IPS DF 4.7 (cell line): ENCODE measurements at regions not wholly inside any gene's neighbourhood (a gene's known extent, or its start where the extent isn't known, plus 50 kb on each side); places are given as distances from the start of the nearest gene placed in this dataset.
"Not testable (repeated sequence)": the region's sequence is repeated elsewhere in the genome, so short reads cannot be mapped to it uniquely, and the experiment has no call there.

Source experiments
- DNase-seq: peaks from one replicate; pipeline ENCODE4 v3.0.0-alpha.2; 2013; ENCODE audit warnings: low spot score; ENCODE audit errors: extremely low read depth

DNA sequence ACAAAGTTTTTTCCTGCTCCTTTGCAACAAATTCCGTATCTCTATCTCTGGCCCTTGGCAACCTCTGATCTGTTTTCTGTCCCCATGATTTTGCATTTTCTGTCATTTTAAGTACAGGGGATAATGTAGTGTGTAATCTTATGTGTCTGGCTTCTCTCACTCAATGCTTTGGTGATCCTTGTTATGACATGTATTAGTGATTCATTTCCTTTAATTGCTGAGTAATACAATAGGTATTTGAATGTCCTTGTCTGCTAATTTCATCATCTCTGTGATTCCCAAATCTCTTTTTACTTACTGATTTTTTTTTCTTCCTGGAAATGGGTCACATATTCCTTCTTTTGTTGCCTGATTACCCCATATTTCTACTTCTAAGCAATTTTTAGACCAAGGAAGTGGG, 1538.6 kb upstream of the PCDH10 start:
- not testable (repeated sequence) for DNase-seq

DNA sequence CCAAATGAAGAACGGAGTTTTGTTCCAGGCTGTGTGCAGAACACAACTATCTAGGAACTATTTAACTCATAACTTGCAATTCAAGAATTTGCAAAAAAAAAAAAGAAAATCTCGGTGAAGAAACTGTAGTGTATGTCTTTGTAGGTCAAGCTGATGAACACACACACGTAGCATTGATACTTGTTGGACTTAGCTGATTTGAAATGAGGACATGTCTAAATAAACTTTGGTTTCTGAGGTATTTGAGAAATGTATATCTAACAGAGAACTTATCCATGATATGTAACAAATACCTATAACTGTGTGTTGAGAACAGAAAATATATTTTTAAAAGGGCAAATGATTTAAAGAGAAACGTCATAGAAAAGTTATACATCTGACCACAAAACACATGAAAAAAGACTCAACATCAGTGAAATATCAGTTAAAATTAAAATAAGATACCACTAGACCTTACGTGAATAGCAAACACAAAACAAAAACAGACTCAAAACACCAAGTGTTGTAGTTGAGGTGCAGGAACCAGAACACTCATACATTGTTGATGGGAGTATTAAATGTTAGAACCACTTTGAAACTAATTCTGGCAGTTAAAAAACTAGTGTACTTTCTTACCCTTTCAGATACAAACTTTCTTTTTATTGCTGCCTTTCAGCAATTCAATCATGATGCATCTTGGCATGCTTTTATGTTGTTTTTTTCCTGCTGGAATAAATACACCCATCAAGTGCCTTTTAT, 1535.8 kb upstream of the PCDH10 start:
- no peak for DNase-seq

DNA sequence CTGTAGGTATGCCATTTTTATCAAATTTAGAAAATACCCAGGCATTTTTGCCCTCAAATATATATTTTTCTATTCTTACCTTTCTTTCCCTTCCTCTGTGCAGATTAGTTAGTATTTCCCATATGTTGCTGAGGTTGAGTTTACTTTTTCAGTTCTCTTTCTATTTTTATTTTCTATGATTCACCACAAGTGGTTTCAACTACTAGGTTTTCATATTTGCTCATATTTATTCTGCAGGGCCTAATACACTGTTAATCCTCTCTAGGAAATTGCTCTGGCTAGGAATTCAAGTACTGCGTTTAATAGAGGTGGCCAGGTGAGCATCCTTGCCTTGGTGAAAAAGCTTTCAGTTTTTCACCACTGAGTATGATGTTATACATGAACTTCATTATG, 1535.3 kb upstream of the PCDH10 start:
- DNase-seq = no peak

DNA sequence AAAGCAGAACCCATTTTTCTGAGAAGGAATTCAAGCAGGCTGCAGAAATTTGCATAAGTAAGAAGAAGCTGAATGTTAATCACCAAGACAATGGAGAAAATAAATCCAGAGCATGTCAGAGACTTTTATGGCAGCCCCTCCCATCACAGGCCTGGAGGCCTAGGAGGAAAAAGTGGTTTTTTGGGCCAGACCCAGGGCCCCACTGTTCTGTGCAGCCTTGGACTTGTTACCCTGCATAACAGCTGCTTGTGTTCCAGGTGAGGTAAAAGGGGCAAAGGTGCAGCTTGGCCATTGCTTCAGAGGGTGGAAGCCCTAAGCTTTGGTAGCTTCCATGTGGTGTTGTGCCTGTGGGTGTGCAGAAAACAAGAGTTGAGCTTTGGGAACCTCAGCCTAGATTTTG, 1516.2 kb upstream of the PCDH10 start:
- no peak for DNase-seq

DNA sequence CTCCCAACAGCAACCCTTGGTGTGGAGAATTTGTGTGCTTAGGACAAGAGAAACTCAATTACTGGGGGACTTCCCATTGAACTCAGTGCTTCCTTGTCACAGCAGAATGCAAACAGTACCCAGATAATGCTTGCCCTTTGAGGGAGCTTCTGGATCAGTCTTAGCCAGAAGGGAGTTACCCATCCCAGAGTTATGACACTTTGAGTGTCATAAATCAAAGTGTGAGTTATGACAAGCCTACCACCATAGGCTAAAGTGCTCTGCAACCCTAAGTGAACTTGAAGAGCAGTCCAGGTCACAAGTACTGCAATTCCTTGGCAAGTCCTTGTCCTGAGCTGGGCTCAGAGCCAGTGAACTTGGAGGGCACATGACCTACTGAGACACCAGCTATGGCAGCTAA, 1513.9 kb upstream of the PCDH10 start:
- DNase-seq = no peak

DNA sequence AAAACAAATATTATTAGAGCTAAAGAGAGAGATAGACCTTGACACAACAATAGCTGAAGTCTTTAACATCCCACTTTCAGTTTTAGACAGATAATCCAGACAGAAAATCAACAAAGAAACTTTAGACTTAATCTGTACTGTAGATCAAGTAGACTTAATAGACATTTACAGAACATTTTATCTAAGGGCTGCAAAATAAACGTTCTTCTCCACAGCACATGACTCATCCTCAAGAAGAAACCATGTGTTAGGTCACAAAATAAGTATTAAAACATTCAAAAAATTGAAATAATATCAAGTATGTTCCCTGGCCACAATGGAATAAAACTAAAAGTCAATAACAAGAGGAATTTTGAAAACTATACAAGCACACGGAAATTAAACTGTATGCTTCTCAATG, 1510.3 kb upstream of the PCDH10 start:
- no peak for DNase-seq

DNA sequence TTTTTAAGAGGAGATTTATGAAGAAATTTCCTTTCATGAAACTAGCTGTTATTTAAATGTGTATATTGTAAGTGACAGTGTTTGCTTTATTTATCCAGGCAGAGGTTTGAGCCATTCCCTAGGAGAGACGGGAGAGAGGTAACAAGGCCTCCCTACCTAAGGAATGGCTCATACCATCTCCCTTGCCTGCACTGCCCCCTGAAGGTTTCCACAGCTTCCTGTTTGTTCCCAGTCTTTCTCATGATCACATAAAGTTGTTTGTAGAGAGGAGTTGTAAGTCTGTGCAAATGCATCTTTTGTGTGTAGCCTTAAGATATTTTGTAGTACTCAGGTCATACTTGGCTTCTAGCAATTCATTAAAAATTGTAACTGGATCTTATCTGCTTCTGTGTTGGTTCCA, 1504.5 kb upstream of the PCDH10 start:
- DNase-seq = peak; percentile 64

DNA sequence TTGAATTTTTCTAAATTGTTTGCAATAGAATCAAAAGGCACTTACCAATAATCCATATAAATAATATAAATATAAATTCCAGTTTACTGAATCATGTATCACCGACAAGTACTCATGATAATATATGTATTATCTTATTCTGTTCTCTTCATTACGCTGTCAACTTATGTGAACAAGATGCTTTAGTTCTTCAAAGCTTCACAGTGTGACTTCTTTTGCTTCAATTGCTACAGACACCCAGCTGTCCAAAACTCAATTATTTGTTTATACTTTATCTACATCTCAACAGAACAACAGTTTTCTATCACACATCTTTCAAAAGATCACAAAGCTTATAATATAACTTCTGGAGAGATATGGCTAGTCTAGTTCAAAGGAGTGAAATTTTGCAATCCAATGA, 1499.9 kb upstream of the PCDH10 start:
- DNase-seq = no peak

DNA sequence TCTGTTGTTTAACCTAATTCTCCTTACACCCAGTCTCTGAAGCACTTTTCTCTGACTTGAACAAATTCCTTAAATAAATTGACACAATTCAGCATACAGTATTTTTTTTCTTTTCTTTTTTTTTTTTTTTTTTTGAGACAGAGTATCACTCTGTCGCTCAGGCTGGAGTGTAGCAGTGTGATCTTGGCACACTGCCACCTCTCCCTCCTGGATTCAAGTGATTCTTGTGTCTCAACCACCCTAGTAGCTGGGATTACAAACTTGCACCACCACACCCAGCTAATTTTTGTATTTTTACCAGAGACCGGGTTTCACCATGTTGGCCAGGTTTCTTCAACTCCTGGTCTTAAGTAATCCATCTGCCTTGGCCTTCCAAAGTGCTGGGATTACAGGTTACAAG, 1498.1 kb upstream of the PCDH10 start:
- DNase-seq = no peak

DNA sequence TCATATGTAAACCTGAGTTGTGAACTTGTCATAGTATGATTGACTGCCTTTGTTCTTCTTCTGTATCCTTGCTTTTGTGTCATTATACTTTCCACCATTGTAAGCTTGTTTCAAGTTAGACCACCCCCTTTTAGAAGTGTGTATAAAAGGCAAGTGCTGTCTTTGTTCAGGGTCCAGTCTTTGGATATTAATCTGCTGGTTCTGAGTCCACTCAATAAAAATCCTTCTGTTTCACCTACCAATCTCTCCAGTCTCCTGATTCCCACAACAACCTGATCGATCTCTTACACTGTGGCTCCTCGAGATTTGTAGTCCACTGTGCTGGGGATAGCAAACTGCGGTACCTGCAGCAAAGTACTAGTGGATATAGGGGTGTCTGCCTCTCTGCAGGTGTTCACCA, 1465.8 kb upstream of the PCDH10 start:
- DNase-seq = not testable (repeated sequence)

DNA sequence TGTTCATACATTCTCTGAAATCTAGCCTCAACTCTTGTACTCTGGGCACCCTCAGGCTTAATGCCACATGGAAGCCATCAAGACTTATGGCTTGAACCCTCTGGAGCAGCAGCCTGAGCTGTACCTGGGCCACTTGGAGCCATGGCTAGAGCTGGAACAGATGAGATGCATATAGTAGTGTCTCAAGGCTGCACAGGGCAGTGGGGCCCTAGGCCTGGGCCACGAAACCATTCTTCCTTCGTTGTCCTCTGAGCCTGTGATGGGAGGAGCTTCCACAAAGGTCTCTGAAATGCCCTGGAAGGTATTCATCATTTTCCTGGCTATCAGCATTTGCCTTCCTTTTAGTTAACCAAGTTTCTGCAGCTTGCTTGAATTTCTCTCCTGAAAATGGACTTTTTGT, 1427.2 kb upstream of the PCDH10 start:
- DNase-seq = no peak

DNA sequence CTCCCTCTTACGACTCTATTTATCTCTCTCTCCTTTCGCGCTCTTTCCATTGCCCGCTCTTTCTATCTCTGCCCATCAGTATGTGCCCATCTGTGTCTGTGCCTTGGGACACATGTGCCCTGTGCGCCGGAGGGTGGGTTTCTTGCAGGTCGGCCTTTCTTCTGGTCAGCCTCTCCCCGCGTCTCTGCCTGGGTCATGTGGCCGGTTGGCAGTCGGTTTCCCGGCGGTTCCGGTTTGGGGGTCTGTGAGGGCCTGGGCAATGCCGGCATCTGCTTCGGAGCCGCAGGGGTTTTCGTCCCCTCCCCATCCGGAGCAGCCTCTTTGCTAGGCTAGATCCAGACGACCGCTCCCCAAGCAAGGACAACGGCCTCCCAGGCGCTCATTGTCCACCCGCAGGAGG, 1426.0 kb upstream of the PCDH10 start:
- not testable (repeated sequence) for DNase-seq

DNA sequence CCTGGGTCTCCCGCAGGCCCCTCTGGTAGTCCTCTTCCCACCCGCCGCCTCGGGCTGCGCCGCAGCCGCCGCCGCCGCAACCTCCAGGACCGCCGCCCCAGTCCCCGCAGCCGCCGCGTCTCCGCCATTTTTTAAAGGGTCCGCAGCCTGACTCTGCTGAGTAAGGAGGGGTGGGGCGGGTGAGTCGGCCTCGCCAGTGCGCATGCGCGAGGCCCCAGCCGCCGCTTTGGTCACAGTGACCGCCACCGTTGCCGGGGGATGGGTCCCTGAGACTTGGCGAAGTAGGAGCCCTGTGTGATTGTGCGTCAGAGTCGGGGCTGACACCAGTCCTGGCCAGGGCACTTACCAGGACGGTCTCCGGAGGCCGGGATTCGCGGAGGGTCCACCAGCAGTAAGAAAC, 1424.2 kb upstream of the PCDH10 start:
- not testable (repeated sequence) for DNase-seq

DNA sequence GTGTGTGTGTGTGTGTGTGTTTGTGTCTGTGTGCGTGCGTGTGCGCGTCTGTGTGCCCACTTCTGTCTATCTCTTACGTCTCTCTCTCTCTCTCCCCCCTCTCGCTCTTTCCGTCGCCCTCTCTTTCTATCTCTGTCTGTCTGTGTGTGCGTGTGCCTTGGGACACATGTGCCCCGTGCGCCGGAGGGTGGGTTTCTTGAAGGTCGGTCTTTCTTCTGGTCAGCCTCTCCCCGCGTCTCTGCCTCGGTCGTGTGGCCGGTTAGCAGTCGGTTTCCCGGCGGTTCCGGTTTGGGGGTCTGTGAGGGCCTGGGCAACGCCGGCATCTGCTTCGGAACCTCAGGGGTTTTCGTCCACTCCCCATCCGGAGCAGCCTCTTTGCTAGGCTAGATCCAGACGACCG, 1423.6 kb upstream of the PCDH10 start:
- not testable (repeated sequence) for DNase-seq

DNA sequence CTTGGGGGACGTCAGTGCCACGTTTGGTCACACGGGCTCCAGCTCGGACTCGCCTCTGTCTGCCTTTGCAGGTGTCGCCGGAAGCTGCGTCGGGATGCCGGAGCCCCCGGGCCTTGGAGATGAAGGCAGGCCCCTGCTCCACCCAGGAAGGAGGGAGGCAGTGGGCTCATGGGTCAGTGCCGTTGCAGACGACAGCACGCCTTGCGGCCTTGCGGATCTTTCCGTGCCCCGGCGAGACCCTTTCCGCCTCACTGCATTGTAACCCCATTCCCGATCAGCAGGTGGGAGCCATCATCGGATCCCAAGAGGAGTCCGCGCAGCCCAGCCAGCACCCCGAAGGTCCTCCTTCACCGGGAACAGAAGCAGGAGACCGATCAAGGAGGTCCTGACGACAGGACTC, 1422.2 kb upstream of the PCDH10 start:
- DNase-seq = not testable (repeated sequence)

DNA sequence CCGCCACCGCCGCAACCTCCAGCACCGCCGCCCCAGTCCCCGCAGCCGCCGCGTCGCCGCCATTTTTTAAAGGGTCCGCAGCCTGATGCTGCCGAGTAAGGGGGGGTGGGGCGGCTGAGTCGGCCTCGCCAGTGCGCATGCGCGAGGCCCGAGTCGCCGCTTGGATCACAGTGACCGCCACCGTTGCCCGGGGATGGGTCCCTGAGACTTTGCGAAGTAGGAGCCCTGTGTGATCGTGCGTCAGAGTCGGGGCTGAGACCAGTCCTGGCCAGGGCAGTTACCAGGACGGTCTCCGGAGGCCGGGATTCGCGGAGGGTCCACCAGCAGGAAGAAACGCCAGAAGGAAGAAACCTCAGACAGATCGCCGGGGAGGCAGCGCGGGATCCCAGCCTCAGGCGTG, 1421.7 kb upstream of the PCDH10 start:
- DNase-seq = not testable (repeated sequence)

DNA sequence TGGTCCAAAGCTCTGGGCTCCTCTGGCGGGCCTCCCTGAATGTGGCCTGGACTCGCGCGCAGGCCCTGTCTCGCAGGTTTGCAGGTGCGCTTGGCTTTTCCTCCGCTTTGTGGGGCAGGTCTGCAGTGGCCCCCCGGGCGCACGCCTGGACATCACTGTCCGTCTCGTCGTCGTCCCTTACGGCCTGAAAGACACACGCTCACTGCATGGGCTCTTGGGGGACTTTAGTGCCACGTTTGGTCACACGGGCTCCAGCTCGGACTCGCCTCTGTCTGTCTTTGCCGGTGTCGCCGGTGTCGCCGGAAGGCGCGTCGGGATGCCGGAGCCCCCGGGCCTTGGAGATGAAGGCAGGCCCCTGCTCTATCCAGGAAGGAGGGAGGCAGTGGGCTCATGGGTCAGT, 1419.9 kb upstream of the PCDH10 start:
- DNase-seq = not testable (repeated sequence)

DNA sequence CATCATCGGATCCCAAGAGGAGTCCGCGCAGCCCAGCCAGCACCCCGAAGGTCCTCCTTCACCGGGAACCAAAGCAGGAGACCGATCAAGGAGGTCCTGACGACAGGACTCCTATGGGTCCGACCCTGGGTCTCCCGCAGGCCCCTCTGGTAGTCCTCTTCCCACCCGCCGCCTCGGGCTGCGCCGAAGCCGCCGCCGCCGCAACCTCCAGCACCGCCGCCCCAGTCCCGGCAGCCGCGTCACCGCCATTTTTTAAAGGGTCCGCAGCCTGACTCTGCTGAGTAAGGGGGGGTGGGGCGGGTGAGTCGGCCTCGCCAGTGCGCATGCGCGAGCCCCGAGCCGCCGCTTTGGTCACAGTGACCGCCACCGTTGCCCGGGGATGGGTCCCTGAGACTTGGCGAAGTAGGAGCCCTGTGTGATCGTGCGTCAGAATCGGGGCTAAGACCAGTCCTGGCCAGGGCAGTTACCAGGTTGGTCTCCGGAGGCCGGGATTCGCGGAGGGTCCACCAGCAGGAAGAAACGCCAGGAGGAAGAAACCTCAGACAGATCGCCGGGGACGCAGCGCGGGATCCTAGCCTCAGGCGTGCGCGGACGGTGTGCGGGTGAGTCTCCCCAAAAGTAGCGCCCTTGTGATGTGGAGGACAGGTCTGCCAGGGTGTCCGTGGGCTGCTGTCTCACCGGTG, 1419.2 kb upstream of the PCDH10 start:
- not testable (repeated sequence) for DNase-seq

DNA sequence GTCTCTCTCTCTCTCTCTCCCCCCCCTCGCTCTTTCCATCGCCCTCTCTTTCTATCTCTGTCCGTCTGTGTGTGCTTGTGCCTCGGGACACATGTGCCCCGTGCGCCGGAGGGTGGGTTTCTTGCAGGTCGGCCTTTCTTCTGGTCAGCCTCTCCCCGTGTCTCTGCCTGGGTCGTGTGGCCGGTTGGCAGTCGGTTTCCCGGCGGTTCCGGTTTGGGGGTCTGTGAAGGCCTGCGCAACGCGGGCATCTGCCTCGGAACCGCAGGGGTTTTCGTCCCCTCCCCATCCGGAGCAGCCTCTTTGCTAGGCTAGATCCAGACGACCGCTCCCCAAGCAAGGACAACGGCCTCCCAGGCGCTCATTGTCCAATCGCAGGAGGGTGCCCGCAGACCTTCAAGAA, 1418.5 kb upstream of the PCDH10 start:
- DNase-seq = not testable (repeated sequence)

DNA sequence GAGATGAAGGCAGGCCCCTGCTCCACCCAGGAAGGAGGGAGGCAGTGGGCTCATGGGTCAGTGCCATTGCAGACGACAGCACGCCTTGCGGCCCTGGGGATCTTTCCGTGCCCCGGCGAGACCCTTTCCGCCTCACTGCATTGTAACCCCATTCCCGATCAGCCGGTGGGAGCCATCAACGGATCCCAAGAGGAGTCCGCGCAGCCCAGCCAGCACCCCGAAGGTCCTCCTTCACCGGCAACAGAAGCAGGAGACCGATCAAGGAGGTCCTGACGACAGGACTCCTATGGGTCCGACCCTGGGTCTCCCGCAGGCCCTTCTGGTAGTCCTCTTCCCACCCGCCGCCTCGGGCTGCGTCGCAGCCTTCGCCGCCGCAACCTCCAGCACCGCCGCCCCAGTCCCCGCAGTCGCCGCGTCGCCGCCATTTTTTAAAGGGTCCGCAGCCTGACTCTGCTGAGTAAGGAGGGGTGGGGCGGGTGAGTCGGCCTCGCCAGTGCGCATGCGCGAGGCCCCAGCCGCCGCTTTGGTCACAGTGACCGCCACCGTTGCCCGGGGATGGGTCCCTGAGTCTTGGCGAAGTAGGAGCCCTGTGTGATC, 1417.0 kb upstream of the PCDH10 start:
- not testable (repeated sequence) for DNase-seq

DNA sequence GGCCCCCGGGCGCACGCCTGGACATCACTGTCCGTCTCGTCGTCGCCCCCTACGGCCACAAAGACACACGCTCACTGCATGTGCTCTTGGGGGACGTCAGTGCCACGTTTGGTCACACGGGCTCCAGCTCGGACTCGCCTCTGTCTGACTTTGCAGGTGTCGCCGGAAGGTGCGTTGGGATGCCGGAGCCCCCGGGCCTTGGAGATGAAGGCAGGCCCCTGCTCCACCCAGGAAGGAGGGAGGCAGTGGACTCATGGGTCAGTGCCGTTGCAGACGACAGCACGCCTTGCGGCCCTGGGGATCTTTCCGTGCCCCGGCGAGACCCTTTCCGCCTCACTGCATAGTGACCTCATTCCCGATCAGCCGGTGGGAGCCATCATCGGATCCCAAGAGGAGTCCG, 1414.8 kb upstream of the PCDH10 start:
- not testable (repeated sequence) for DNase-seq

DNA sequence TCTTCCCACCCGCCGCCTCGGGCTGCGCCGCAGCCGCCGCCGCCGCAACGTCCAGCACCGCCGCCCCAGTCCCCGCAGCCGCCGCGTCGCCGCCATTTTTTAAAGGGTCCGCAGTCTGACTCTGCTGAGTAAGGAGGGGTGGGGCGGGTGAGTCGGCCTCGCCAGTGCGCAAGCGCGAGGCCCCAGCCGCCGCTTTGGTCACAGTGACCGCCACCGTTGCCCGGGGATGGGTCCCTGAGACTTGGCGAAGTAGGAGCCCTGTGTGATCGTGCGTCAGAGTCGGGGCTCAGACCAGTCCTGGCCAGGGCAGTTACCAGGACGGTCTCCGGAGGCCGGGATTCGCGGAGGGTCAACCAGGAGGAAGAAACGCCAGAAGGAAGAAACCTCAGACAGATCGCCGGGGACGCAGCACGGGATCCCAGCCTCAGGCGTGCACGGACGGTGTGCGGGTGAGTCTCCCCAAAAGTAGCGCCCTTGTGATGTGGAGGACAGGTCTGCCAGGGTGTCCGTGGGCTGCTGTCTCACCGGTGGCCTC, 1414.2 kb upstream of the PCDH10 start:
- not testable (repeated sequence) for DNase-seq
